ENCODE measurements at regions not wholly inside any gene's neighbourhood (a gene's known extent, or its start where the extent isn't known, plus 50 kb on each side); places are given as distances from the start of the nearest gene placed in this dataset.
"Not testable (repeated sequence)": the region's sequence is repeated elsewhere in the genome, so short reads cannot be mapped to it uniquely, and the experiment has no call there.

- H3K4me1 ChIP-seq (ENCODE audit: control insufficient read depth, insufficient read depth, low read length) = no peaks in the 10 kb centered on the region
- H3K4me3 ChIP-seq (ENCODE audit: low read length) = no peak overlapping the region
- ATAC-seq = no peak
- 73% methylated on average over 3 of the region's 3 CpGs for WGBS
- intact Hi-C loops (cut with DNase I) = no loop called here
- H3K27ac ChIP-seq (ENCODE audit: low read length) = no peak overlapping the region
- no peak for DNase-seq
- H3K9me3 ChIP-seq (ENCODE audit: control insufficient read depth, low read length) = no peaks in the 10 kb centered on the region
- no peaks in the 10 kb centered on the region for H3K27me3 ChIP-seq (ENCODE audit: control insufficient read depth, insufficient read depth)
Measured at GRCh38 chr12:91702843-91703425, 442.7 kb downstream of the BTG1 start.

- Histone ChIP-seq H3K27me3 (ENCODE audit: control insufficient read depth, insufficient read depth) (no peaks in the 10 kb centered on the region), H3K4me1 (ENCODE audit: control insufficient read depth, insufficient read depth, low read length) (no peaks in the 10 kb centered on the region), H3K4me3 (ENCODE audit: low read length) (no peak overlapping the region), H3K27ac (ENCODE audit: low read length) (no peak overlapping the region), H3K9me3 (ENCODE audit: control insufficient read depth, low read length) (no peaks in the 10 kb centered on the region)
- no peak for DNase-seq
- intact Hi-C loops (cut with DNase I) = no loop called here
- no peak for ATAC-seq
- 84% methylated on average over 1 of the region's 1 CpG for WGBS
Measured at GRCh38 chr12:91695964-91696363, 449.7 kb downstream of the BTG1 start.

DNA sequence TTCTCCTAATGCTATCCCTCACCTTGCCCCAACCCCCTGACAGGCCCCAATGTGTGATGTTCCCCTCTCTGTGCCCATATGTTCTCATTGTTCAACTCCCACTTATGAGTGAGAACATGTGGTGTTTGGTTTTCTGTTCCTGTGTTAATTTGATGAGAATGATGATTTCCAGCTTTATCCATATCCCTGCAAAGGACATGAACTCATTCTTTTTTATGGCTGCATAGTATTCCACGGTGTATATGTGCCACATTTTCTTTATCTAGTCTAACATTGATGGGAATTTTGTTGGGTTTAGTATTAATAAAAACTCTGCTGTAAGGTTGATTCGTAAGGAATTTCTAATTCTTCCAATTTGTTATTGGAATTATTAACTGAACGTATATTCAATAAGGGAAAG is 450.2 kb downstream of the BTG1 start:
- H3K27ac ChIP-seq (ENCODE audit: low read length); H3K4me1 ChIP-seq (ENCODE audit: control insufficient read depth, insufficient read depth, low read length); intact Hi-C loops (cut with DNase I); DNase-seq; H3K9me3 ChIP-seq (ENCODE audit: control insufficient read depth, low read length); H3K27me3 ChIP-seq (ENCODE audit: control insufficient read depth, insufficient read depth); H3K4me3 ChIP-seq (ENCODE audit: low read length); ATAC-seq: not testable (repeated sequence)
- 90% methylated on average over 3 of the region's 3 CpGs for WGBS

DNA sequence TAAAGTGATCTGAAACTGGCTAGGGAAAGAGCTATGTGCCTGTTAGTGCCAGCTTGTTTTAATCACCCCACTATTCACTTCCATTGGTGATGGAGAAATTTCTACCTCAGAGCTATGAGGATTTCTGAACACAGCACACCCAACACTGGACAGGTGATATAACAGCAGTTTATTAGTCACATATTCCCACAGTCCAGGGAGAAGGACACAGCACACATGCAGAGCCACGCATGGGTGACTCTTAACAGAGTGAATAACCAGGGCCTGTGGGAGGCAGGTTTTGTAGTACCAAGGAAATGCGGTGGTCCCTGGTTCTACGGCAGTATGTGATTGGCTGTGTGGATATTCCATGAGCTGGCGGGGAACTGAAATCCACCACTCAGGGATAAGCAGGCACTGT is 455.1 kb downstream of the BTG1 start:
- 98% methylated on average over 4 of the region's 4 CpGs for WGBS
- Histone ChIP-seq H3K27me3 (ENCODE audit: control insufficient read depth, insufficient read depth) (no peaks in the 10 kb centered on the region), H3K27ac (ENCODE audit: low read length) (no peak overlapping the region), H3K4me3 (ENCODE audit: low read length) (no peak overlapping the region), H3K4me1 (ENCODE audit: control insufficient read depth, insufficient read depth, low read length) (no peaks in the 10 kb centered on the region), H3K9me3 (ENCODE audit: control insufficient read depth, low read length) (no peaks in the 10 kb centered on the region)
- ATAC-seq = no peak
- DNase-seq = no peak
- intact Hi-C loops (cut with DNase I) = no loop called here

DNA sequence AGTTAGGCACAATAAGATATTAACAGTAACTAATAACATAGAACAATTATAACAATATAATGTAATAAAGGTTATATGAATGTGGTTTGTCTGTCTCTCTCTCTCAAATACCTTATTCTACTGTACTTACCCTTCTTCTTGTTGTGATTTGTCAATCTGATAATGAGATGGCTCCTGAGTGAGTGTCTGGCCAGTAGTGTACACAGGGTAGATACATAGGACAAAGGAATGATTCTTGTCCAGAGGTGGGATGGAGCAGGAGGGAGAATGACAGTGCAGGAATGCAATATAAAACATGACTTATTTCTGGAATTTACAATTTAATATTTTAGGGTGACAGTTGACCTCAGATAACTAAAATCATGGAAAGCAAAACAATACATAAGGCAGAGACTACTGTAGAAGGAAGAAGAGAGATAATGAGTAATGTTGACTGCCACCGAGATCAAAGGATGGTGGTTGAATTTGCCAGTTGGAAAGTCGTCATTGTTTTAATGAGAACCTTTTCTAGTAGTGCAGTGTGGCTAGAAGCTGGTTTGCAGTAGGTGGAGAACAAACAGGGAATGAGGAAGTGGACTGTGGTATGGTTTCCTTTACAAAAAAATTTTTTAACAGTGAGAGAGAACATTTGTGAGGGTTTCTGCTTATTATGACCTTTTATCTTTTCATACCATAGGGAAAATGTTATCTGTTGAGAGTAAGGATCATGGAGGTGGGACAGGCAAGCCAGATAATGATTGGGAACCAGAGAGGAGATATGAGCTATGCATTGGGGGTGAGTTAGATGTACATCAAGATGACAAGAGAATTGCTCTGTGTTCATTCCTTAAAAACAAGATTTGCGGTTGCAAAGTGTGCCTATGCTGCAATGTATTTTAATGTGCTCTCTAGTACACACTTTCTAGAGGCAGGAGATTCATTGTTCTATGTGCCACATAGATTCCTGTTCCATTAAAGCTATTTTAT is 458.3 kb downstream of the BTG1 start:
- intact Hi-C loops (cut with DNase I) = no loop called here
- Histone ChIP-seq H3K4me1 (ENCODE audit: control insufficient read depth, insufficient read depth, low read length) (no peaks in the 10 kb centered on the region), H3K9me3 (ENCODE audit: control insufficient read depth, low read length) (no peaks in the 10 kb centered on the region), H3K27ac (ENCODE audit: low read length) (no peak overlapping the region), H3K4me3 (ENCODE audit: low read length) (no peak overlapping the region), H3K27me3 (ENCODE audit: control insufficient read depth, insufficient read depth) (no peaks in the 10 kb centered on the region)
- ATAC-seq (no peak), DNase-seq (no peak)
- WGBS = 59% methylated on average over 3 of the region's 3 CpGs

DNA sequence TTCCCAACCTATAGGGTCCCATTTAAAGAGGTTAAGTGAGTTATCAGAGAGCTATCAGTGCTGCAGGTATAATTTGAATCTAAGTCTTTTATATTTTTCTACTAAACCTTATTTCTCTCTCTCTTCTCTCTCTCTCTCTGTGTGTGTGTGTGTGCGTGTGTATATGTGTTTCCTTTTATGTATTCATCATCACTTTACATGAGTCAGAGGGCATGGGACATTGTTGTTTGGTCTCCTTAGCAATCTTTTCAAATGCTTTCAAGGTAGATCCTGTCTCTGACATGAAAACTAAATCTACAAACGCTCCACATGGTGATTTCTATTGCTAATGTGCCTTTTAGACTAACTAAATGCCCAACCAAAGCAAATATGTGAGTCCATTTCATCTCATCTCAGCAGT is 459.7 kb downstream of the BTG1 start:
- DNase-seq (no peak), ATAC-seq (no peak)
- WGBS = 82% methylated on average over 2 of the region's 2 CpGs
- no peaks in the 10 kb centered on the region for H3K27me3 ChIP-seq (ENCODE audit: control insufficient read depth, insufficient read depth)
- H3K27ac ChIP-seq (ENCODE audit: low read length) = no peak overlapping the region
- no peak overlapping the region for H3K4me3 ChIP-seq (ENCODE audit: low read length)
- intact Hi-C loops (cut with DNase I) = no loop called here
- no peaks in the 10 kb centered on the region for H3K9me3 ChIP-seq (ENCODE audit: control insufficient read depth, low read length)
- H3K4me1 ChIP-seq (ENCODE audit: control insufficient read depth, insufficient read depth, low read length) = no peaks in the 10 kb centered on the region

GRCh38 chr12:91681751-91682150 is 463.9 kb downstream of the BTG1 start:
- intact Hi-C loops (cut with DNase I) = no loop called here
- 93% methylated on average over 11 of the region's 11 CpGs for WGBS
- ATAC-seq (no peak), DNase-seq (no peak)
- Histone ChIP-seq H3K9me3 (ENCODE audit: control insufficient read depth, low read length) (no peaks in the 10 kb centered on the region), H3K4me3 (ENCODE audit: low read length) (no peak overlapping the region), H3K4me1 (ENCODE audit: control insufficient read depth, insufficient read depth, low read length) (no peaks in the 10 kb centered on the region), H3K27ac (ENCODE audit: low read length) (no peak overlapping the region), H3K27me3 (ENCODE audit: control insufficient read depth, insufficient read depth) (no peaks in the 10 kb centered on the region)

- intact Hi-C loops (cut with DNase I) = no loop called here
- WGBS = 92% methylated on average over 2 of the region's 2 CpGs
- H3K9me3 ChIP-seq (ENCODE audit: control insufficient read depth, low read length) = no peaks in the 10 kb centered on the region
- DNase-seq (no peak), ATAC-seq (no peak)
- H3K4me3 ChIP-seq (ENCODE audit: low read length) = no peak overlapping the region
- H3K4me1 ChIP-seq (ENCODE audit: control insufficient read depth, insufficient read depth, low read length) = peaks cover 1% of the 10 kb centered on the region
- H3K27ac ChIP-seq (ENCODE audit: low read length) = no peak overlapping the region
- H3K27me3 ChIP-seq (ENCODE audit: control insufficient read depth, insufficient read depth) = no peaks in the 10 kb centered on the region
Measured at GRCh38 chr12:91680864-91681263, 464.8 kb downstream of the BTG1 start.

GRCh38 chr12:91677556-91677955 is 468.1 kb downstream of the BTG1 start:
- peaks cover 2% of the 10 kb centered on the region for H3K4me1 ChIP-seq (ENCODE audit: control insufficient read depth, insufficient read depth, low read length)
- no peak overlapping the region for H3K4me3 ChIP-seq (ENCODE audit: low read length)
- 91% methylated on average over 1 of the region's 1 CpG for WGBS
- no peaks in the 10 kb centered on the region for H3K27me3 ChIP-seq (ENCODE audit: control insufficient read depth, insufficient read depth)
- intact Hi-C loops (cut with DNase I) = no loop called here
- DNase-seq = no peak
- ATAC-seq = no peak
- H3K27ac ChIP-seq (ENCODE audit: low read length) = no peak overlapping the region
- H3K9me3 ChIP-seq (ENCODE audit: control insufficient read depth, low read length) = no peaks in the 10 kb centered on the region

DNA sequence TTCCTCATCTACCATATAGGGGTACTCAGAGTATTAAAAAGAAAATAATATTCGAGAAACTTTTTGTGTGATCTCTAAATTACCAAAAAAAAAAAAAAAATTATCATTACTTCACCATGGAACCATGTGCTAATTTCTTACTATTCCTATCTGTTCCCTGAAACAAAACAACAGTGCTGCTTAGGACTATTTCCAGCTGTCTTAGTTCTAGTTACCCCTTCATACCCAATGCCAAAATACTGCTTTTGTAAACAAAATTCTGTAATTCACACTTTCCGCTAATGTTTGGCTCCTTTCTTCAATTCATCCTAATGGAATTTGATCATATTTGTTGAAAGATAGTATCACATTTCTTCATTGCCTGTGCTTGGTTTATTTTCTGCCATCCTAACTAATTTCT is 470.2 kb downstream of the BTG1 start:
- no peaks in the 10 kb centered on the region for H3K9me3 ChIP-seq (ENCODE audit: control insufficient read depth, low read length)
- H3K27ac ChIP-seq (ENCODE audit: low read length) = no peak overlapping the region
- WGBS = 69% methylated on average over 2 of the region's 2 CpGs
- ATAC-seq (no peak), DNase-seq (no peak)
- intact Hi-C loops (cut with DNase I) = no loop called here
- H3K4me3 ChIP-seq (ENCODE audit: low read length) = no peak overlapping the region
- no peaks in the 10 kb centered on the region for H3K27me3 ChIP-seq (ENCODE audit: control insufficient read depth, insufficient read depth)
- peaks cover 2% of the 10 kb centered on the region for H3K4me1 ChIP-seq (ENCODE audit: control insufficient read depth, insufficient read depth, low read length)

DNA sequence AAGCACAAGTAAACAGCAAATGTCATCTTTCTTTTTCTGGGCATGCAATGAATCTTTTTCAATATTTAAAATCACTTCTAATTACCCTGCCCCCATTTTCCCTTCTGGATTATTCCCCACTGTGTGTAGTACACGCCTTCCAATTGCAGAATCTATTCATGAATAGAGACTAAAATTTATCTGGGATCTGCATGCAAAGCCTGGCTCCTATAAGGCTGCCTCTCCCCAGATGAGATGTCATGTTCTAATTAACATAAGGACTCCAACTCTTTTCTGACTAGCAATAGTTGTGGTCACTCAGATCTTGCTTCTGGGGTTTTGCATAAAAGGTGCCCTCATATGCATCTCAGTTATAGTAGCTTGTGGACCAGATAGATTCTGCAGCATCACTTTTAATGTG is 473.5 kb downstream of the BTG1 start:
- 58% methylated on average over 1 of the region's 1 CpG for WGBS

More for the DNA sequence above, 473.5 kb downstream of the BTG1 start:
- H3K4me3 ChIP-seq (ENCODE audit: low read length) = no peak overlapping the region
- ATAC-seq = no peak
- no peaks in the 10 kb centered on the region for H3K27me3 ChIP-seq (ENCODE audit: control insufficient read depth, insufficient read depth)
- peaks cover 2% of the 10 kb centered on the region for H3K4me1 ChIP-seq (ENCODE audit: control insufficient read depth, insufficient read depth, low read length)
- H3K9me3 ChIP-seq (ENCODE audit: control insufficient read depth, low read length) = no peaks in the 10 kb centered on the region
- DNase-seq = no peak
- no peak overlapping the region for H3K27ac ChIP-seq (ENCODE audit: low read length)
- intact Hi-C loops (cut with DNase I) = no loop called here
